ENCODE measurements at regions not wholly inside any gene's neighbourhood (a gene's known extent, or its start where the extent isn't known, plus 50 kb on each side); places are given as distances from the start of the nearest gene placed in this dataset.
"Not testable (repeated sequence)": the region's sequence is repeated elsewhere in the genome, so short reads cannot be mapped to it uniquely, and the experiment has no call there.

DNA sequence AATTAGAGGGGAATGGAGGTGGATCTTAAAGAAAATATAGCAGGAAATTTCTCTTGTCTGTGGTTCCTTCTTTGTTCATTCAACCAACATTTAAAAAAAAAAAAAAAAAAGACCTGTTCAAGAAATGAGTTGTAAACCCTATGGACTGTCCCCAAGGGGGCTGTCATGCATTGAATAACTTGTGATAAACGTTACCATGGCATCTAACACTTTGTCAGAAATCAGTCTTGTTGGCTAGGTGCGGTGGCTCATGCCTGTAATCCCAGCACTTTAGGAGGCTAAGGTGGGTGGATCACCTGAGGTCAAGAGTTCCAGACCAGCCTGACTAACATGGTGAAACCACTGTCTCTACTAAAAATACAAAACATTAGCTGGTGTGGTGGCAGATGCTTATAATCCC, 381.7 kb downstream of the BCKDHB start:
- H3K4me3 ChIP-seq (ENCODE audit: low read depth in 1 of 2, low read length in 2 of 2) = no peak overlapping the region
- no peaks in the 10 kb centered on the region for H3K36me3 ChIP-seq (ENCODE audit: control insufficient read depth in 1 of 2, insufficient read depth in 2 of 2, low read length in 2 of 2)
- H3K9me3 ChIP-seq (ENCODE audit: control insufficient read depth in 1 of 2, low read length in 2 of 2) = no peaks in the 10 kb centered on the region
- no peaks in the 10 kb centered on the region for H3K27me3 ChIP-seq (ENCODE audit: low read depth, low read length)
- H3K4me1 ChIP-seq (ENCODE audit: control insufficient read depth in 1 of 2, insufficient read depth in 2 of 2, low read length in 2 of 2) = no peaks in the 10 kb centered on the region
- H3K27ac ChIP-seq (ENCODE audit: low read length) = no peak overlapping the region

- not testable (repeated sequence) for H3K4me1 ChIP-seq (ENCODE audit: control insufficient read depth in 1 of 2, insufficient read depth in 2 of 2, low read length in 2 of 2); H3K9me3 ChIP-seq (ENCODE audit: control insufficient read depth in 1 of 2, low read length in 2 of 2); H3K27ac ChIP-seq (ENCODE audit: low read length); H3K4me3 ChIP-seq (ENCODE audit: low read depth in 1 of 2, low read length in 2 of 2); H3K27me3 ChIP-seq (ENCODE audit: low read depth, low read length); H3K36me3 ChIP-seq (ENCODE audit: control insufficient read depth in 1 of 2, insufficient read depth in 2 of 2, low read length in 2 of 2)
These were observed 379.0 kb downstream of the BCKDHB start for GRCh38 chr6:80485494-80485893.

GRCh38 chr6:80482056-80482455, 375.6 kb downstream of the BCKDHB start:
- no peaks in the 10 kb centered on the region for H3K27me3 ChIP-seq (ENCODE audit: low read depth, low read length)
- no peaks in the 10 kb centered on the region for H3K36me3 ChIP-seq (ENCODE audit: control insufficient read depth in 1 of 2, insufficient read depth in 2 of 2, low read length in 2 of 2)
- H3K9me3 ChIP-seq (ENCODE audit: control insufficient read depth in 1 of 2, low read length in 2 of 2) = no peaks in the 10 kb centered on the region
- no peak overlapping the region for H3K27ac ChIP-seq (ENCODE audit: low read length)
- no peaks in the 10 kb centered on the region for H3K4me1 ChIP-seq (ENCODE audit: control insufficient read depth in 1 of 2, insufficient read depth in 2 of 2, low read length in 2 of 2)
- H3K4me3 ChIP-seq (ENCODE audit: low read depth in 1 of 2, low read length in 2 of 2) = no peak overlapping the region

- H3K4me3 ChIP-seq (ENCODE audit: low read depth in 1 of 2, low read length in 2 of 2) = no peak overlapping the region
- no peak overlapping the region for H3K27ac ChIP-seq (ENCODE audit: low read length)
- no peaks in the 10 kb centered on the region for H3K9me3 ChIP-seq (ENCODE audit: control insufficient read depth in 1 of 2, low read length in 2 of 2)
- no peaks in the 10 kb centered on the region for H3K36me3 ChIP-seq (ENCODE audit: control insufficient read depth in 1 of 2, insufficient read depth in 2 of 2, low read length in 2 of 2)
- no peaks in the 10 kb centered on the region for H3K4me1 ChIP-seq (ENCODE audit: control insufficient read depth in 1 of 2, insufficient read depth in 2 of 2, low read length in 2 of 2)
- H3K27me3 ChIP-seq (ENCODE audit: low read depth, low read length) = no peaks in the 10 kb centered on the region
These were observed 374.1 kb downstream of the BCKDHB start for GRCh38 chr6:80480421-80481157.

DNA sequence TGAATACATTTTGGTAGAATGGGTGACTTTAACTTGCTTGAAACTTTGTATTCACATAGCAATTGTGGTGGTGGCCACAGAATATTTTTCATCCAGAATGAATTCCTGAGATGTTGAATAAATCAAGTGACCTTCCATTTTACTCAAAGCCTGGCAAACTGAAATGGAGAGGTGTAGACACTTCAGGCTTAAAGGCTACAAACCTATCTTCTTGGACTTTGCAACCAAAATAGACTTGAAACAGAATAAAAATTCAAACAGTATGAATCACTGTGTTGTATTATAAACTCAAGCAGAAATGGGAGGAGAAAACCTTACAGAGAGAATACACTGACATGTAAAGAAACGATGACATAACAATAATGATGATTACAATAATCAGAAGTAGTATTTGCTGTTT, 371.6 kb downstream of the BCKDHB start:
- Histone ChIP-seq H3K4me1 (ENCODE audit: control insufficient read depth in 1 of 2, insufficient read depth in 2 of 2, low read length in 2 of 2) (no peaks in the 10 kb centered on the region), H3K4me3 (ENCODE audit: low read depth in 1 of 2, low read length in 2 of 2) (no peak overlapping the region), H3K36me3 (ENCODE audit: control insufficient read depth in 1 of 2, insufficient read depth in 2 of 2, low read length in 2 of 2) (no peaks in the 10 kb centered on the region), H3K27ac (ENCODE audit: low read length) (no peak overlapping the region), H3K9me3 (ENCODE audit: control insufficient read depth in 1 of 2, low read length in 2 of 2) (no peaks in the 10 kb centered on the region), H3K27me3 (ENCODE audit: low read depth, low read length) (no peaks in the 10 kb centered on the region)

- no peaks in the 10 kb centered on the region for H3K27me3 ChIP-seq (ENCODE audit: low read depth, low read length)
- no peak overlapping the region for H3K4me3 ChIP-seq (ENCODE audit: low read depth in 1 of 2, low read length in 2 of 2)
- H3K4me1 ChIP-seq (ENCODE audit: control insufficient read depth in 1 of 2, insufficient read depth in 2 of 2, low read length in 2 of 2) = no peaks in the 10 kb centered on the region
- no peaks in the 10 kb centered on the region for H3K9me3 ChIP-seq (ENCODE audit: control insufficient read depth in 1 of 2, low read length in 2 of 2)
- no peak overlapping the region for H3K27ac ChIP-seq (ENCODE audit: low read length)
- H3K36me3 ChIP-seq (ENCODE audit: control insufficient read depth in 1 of 2, insufficient read depth in 2 of 2, low read length in 2 of 2) = no peaks in the 10 kb centered on the region
These were observed 371.1 kb downstream of the BCKDHB start for GRCh38 chr6:80477591-80477990.

DNA sequence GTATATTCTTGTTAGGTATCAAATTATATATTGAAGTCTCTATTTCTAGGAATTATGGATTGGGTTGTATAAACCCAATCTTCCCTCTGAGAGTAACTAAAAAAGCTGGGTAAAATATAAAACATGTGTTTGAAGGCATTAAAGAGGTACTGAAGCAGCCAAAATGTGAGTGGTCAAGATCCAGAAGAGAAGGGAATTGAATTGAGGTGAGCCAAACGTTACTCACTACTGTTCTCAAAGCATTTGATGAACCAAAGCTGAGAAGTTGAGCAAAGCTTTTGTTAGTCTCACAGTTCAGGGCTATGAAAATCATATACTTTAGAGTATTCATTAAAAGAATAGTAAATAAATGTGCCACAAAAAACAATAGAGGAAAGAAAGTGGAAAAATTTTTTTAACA, 365.8 kb downstream of the BCKDHB start:
- no peaks in the 10 kb centered on the region for H3K9me3 ChIP-seq (ENCODE audit: control insufficient read depth in 1 of 2, low read length in 2 of 2)
- no peaks in the 10 kb centered on the region for H3K27me3 ChIP-seq (ENCODE audit: low read depth, low read length)
- no peak overlapping the region for H3K4me3 ChIP-seq (ENCODE audit: low read depth in 1 of 2, low read length in 2 of 2)

GRCh38 chr6:80469977-80470376, 363.5 kb downstream of the BCKDHB start:
- Histone ChIP-seq H3K27ac (ENCODE audit: low read length) (no peak overlapping the region), H3K4me1 (ENCODE audit: control insufficient read depth in 1 of 2, insufficient read depth in 2 of 2, low read length in 2 of 2) (no peaks in the 10 kb centered on the region), H3K36me3 (ENCODE audit: control insufficient read depth in 1 of 2, insufficient read depth in 2 of 2, low read length in 2 of 2) (no peaks in the 10 kb centered on the region), H3K27me3 (ENCODE audit: low read depth, low read length) (no peaks in the 10 kb centered on the region), H3K4me3 (ENCODE audit: low read depth in 1 of 2, low read length in 2 of 2) (no peak overlapping the region), H3K9me3 (ENCODE audit: control insufficient read depth in 1 of 2, low read length in 2 of 2) (no peaks in the 10 kb centered on the region)

More for the DNA sequence above, 365.8 kb downstream of the BCKDHB start:
- H3K4me1 ChIP-seq (ENCODE audit: control insufficient read depth in 1 of 2, insufficient read depth in 2 of 2, low read length in 2 of 2) = no peaks in the 10 kb centered on the region
- H3K36me3 ChIP-seq (ENCODE audit: control insufficient read depth in 1 of 2, insufficient read depth in 2 of 2, low read length in 2 of 2) = no peaks in the 10 kb centered on the region
- H3K27ac ChIP-seq (ENCODE audit: low read length) = no peak overlapping the region

- no peaks in the 10 kb centered on the region for H3K9me3 ChIP-seq (ENCODE audit: control insufficient read depth in 1 of 2, low read length in 2 of 2)
These were observed 361.9 kb downstream of the BCKDHB start for GRCh38 chr6:80468398-80468797.

GRCh38 chr6:80467408-80467807, 360.9 kb downstream of the BCKDHB start:
- H3K27ac ChIP-seq (ENCODE audit: low read length) = no peak overlapping the region
- H3K36me3 ChIP-seq (ENCODE audit: control insufficient read depth in 1 of 2, insufficient read depth in 2 of 2, low read length in 2 of 2) = no peaks in the 10 kb centered on the region
- no peaks in the 10 kb centered on the region for H3K9me3 ChIP-seq (ENCODE audit: control insufficient read depth in 1 of 2, low read length in 2 of 2)
- no peak overlapping the region for H3K4me3 ChIP-seq (ENCODE audit: low read depth in 1 of 2, low read length in 2 of 2)
- no peaks in the 10 kb centered on the region for H3K4me1 ChIP-seq (ENCODE audit: control insufficient read depth in 1 of 2, insufficient read depth in 2 of 2, low read length in 2 of 2)
- H3K27me3 ChIP-seq (ENCODE audit: low read depth, low read length) = no peaks in the 10 kb centered on the region

More at GRCh38 chr6:80468398-80468797, 361.9 kb downstream of the BCKDHB start:
- no peaks in the 10 kb centered on the region for H3K4me1 ChIP-seq (ENCODE audit: control insufficient read depth in 1 of 2, insufficient read depth in 2 of 2, low read length in 2 of 2)
- no peak overlapping the region for H3K4me3 ChIP-seq (ENCODE audit: low read depth in 1 of 2, low read length in 2 of 2)
- no peaks in the 10 kb centered on the region for H3K36me3 ChIP-seq (ENCODE audit: control insufficient read depth in 1 of 2, insufficient read depth in 2 of 2, low read length in 2 of 2)
- no peaks in the 10 kb centered on the region for H3K27me3 ChIP-seq (ENCODE audit: low read depth, low read length)
- no peak overlapping the region for H3K27ac ChIP-seq (ENCODE audit: low read length)

- Histone ChIP-seq H3K36me3 (ENCODE audit: control insufficient read depth in 1 of 2, insufficient read depth in 2 of 2, low read length in 2 of 2) (no peaks in the 10 kb centered on the region), H3K27ac (ENCODE audit: low read length) (no peak overlapping the region), H3K4me3 (ENCODE audit: low read depth in 1 of 2, low read length in 2 of 2) (no peak overlapping the region), H3K9me3 (ENCODE audit: control insufficient read depth in 1 of 2, low read length in 2 of 2) (no peaks in the 10 kb centered on the region), H3K4me1 (ENCODE audit: control insufficient read depth in 1 of 2, insufficient read depth in 2 of 2, low read length in 2 of 2) (no peaks in the 10 kb centered on the region), H3K27me3 (ENCODE audit: low read depth, low read length) (no peaks in the 10 kb centered on the region)
These were observed 360.5 kb downstream of the BCKDHB start for GRCh38 chr6:80466981-80467380.

GRCh38 chr6:80465513-80465912, 359.0 kb downstream of the BCKDHB start:
- Histone ChIP-seq H3K4me3 (ENCODE audit: low read depth in 1 of 2, low read length in 2 of 2) (no peak overlapping the region), H3K4me1 (ENCODE audit: control insufficient read depth in 1 of 2, insufficient read depth in 2 of 2, low read length in 2 of 2) (no peaks in the 10 kb centered on the region), H3K27ac (ENCODE audit: low read length) (no peak overlapping the region), H3K9me3 (ENCODE audit: control insufficient read depth in 1 of 2, low read length in 2 of 2) (no peaks in the 10 kb centered on the region), H3K36me3 (ENCODE audit: control insufficient read depth in 1 of 2, insufficient read depth in 2 of 2, low read length in 2 of 2) (no peaks in the 10 kb centered on the region), H3K27me3 (ENCODE audit: low read depth, low read length) (no peaks in the 10 kb centered on the region)

Measured in muscle layer of duodenum (tissue), 2 donors.